OCI-LY3 (cell line): ENCODE measurements at regions not wholly inside any gene's neighbourhood (a gene's known extent, or its start where the extent isn't known, plus 50 kb on each side); places are given as distances from the start of the nearest gene placed in this dataset.

Source experiments
- CTCF ChIP-seq: fragments of 200-600, 300-600 bp; sonication (generic); IDR thresholded peaks from 2 replicates; pipeline ENCODE4 v1.5.1; 2014; ENCODE audit warnings: antibody characterized with exemption, low read length, low read depth
- EZH2phosphoT487 ChIP-seq: fragments of 200-600 bp; shearing (Covaris generic); IDR thresholded peaks from 2 replicates; pipeline ENCODE4 v1.6.1; 2018; ENCODE audit warnings: antibody characterized with exemption, mixed run types, low read depth

- TF ChIP-seq CTCF (no peak), EZH2phosphoT487 (no peak)
Measured at GRCh38 chr18:28284132-28284531, 107.2 kb upstream of the CDH2 start.
